Panc1 (cell line): ENCODE measurements at regions not wholly inside any gene's neighbourhood (a gene's known extent, or its start where the extent isn't known, plus 50 kb on each side); places are given as distances from the start of the nearest gene placed in this dataset.

Source experiments
- ATAC-seq: fragments of 200-7000 bp; cut with Tn5 transposase; 2 replicates; pipeline ENCODE4 v1.9.1; 2020; ENCODE audit warnings: mild to moderate bottlenecking, moderate library complexity
- BruUV-seq: library from RNA; stranded (reverse); fragments of 400-500 nt; replicated peaks from 2 replicates; lab custom pipeline; 2021; lab: Mats Ljungman, UMichigan
- CTCF ChIA-PET: fragments of 300-600 bp; sonication (Branson Sonifier 250); formaldehyde crosslinking; loops from one replicate; lab custom pipeline; 2022; ENCODE audit warnings: antibody characterized with exemption; lab: Charles Lee
- POLR2A ChIA-PET: fragments of 300-600 bp; sonication (Branson Sonifier 250); formaldehyde crosslinking; loops from one replicate; lab custom pipeline; 2022; ENCODE audit warnings: antibody characterized with exemption; lab: Charles Lee
- DNase-seq: peaks from one replicate; pipeline ENCODE4 v3.0.0-alpha.2; 2010; ENCODE audit warnings: low read depth, low spot score
- H3K27ac ChIP-seq: 2 replicates; pipeline ENCODE4 v1.5.1; 2011; ENCODE audit warnings: mild to moderate bottlenecking, low read length, inconsistent platforms
- H3K27me3 ChIP-seq: fragments of 200-500 bp; sonication (Bioruptor generic); 2 replicates; pipeline ENCODE4 v1.6.0; 2014; ENCODE audit warnings: low read length, inconsistent platforms; ENCODE audit not compliant: control insufficient read depth, insufficient read depth
- H3K36me3 ChIP-seq: fragments of 200-500 bp; sonication (Bioruptor generic); 2 replicates; pipeline ENCODE4 v1.5.1; 2014; ENCODE audit warnings: inconsistent platforms, mild to moderate bottlenecking, low read length, moderate library complexity; ENCODE audit not compliant: control insufficient read depth, insufficient read depth
- H3K4me1 ChIP-seq: 2 replicates; pipeline ENCODE4 v1.5.1; 2011; ENCODE audit warnings: inconsistent platforms, mild to moderate bottlenecking, low read length, moderate library complexity; ENCODE audit not compliant: control insufficient read depth, insufficient read depth
- H3K4me3 ChIP-seq, 2 experiments: 2 replicates each; pipeline ENCODE4 v1.5.1; 2011 to 2012; ENCODE audit warnings: low read depth in 2 of 2, low read length in 2 of 2, mild to moderate bottlenecking in 2 of 2, inconsistent platforms in 1 of 2, moderate library complexity in 1 of 2
- H3K9me3 ChIP-seq: fragments of 200-500 bp; sonication (Bioruptor generic); 2 replicates; pipeline ENCODE4 v1.5.1; 2014; ENCODE audit warnings: low read depth, mild to moderate bottlenecking, inconsistent platforms, low read length, moderate library complexity; ENCODE audit not compliant: control insufficient read depth, insufficient read depth
- CTCF ChIP-seq: fragments of 450-650 bp; IDR thresholded peaks from 2 replicates; pipeline ENCODE4 v1.5.1; 2017; ENCODE audit warnings: mild to moderate bottlenecking
- POLR2AphosphoS5 ChIP-seq: IDR thresholded peaks from 2 replicates; pipeline ENCODE4 v1.6.1; 2012; ENCODE audit warnings: mild to moderate bottlenecking, low read depth, low read length, moderate library complexity
- REST ChIP-seq, 2 experiments: IDR thresholded peaks; 2 replicates each; pipeline ENCODE4 v1.6.1; 2011 to 2012; ENCODE audit warnings: low read depth in 2 of 2, control low read depth in 1 of 2, low read length in 1 of 2, mild to moderate bottlenecking in 1 of 2, moderate library complexity in 1 of 2; ENCODE audit not compliant: insufficient read depth in 1 of 2
- SIN3A ChIP-seq: IDR thresholded peaks from 2 replicates; pipeline ENCODE4 v1.6.1; 2012; ENCODE audit warnings: low read depth, mild to moderate bottlenecking, low read length, moderate library complexity, borderline replicate concordance; ENCODE audit not compliant: insufficient read depth
- TCF7L2 ChIP-seq: IDR thresholded peaks from 2 replicates; pipeline ENCODE4 v1.6.1; 2011; ENCODE audit warnings: mild to moderate bottlenecking, low read depth, low read length, inconsistent platforms
- in situ Hi-C: cut with HindIII; loops from 2 replicates; pipeline ENCODE4 v1.10.0; 2016; ENCODE audit warnings: low sequenced_read_pairs, low pct_unique_long_range_greater_than_20kb
- intact Hi-C: fragments of 100-400 bp; cut with micrococcal nuclease; formaldehyde crosslinking; loops from one replicate; pipeline ENCODE4 v1.10.0; 2022; ENCODE audit not compliant: unreplicated experiment

- H3K36me3 ChIP-seq = no peaks in the 10 kb centered on the region
- ATAC-seq = no peak
- H3K4me3 ChIP-seq = no peak overlapping the region
- intact Hi-C loops (no loop called here), in situ Hi-C loops (no loop called here)
- DNase-seq = no peak
- no peaks in the 10 kb centered on the region for H3K9me3 ChIP-seq
- ChIA-PET POLR2A (no interaction called here), CTCF (no interaction called here)
- peak overlapping the region; percentile 14; the same call in 1 of the 2 replicates for H3K27ac ChIP-seq
- TF ChIP-seq TCF7L2 = no peak
- TF ChIP-seq REST (IDR thresholded peaks at IDR 0.05; ENCODE audit: insufficient read depth in 1 of 2, low read depth in 2 of 2, low read length in 1 of 2) = no peak
- TF ChIP-seq CTCF = no peak
- no peak for TF ChIP-seq SIN3A
- no peak for TF ChIP-seq POLR2AphosphoS5
- no peaks in the 10 kb centered on the region for H3K27me3 ChIP-seq
- no peaks in the 10 kb centered on the region for H3K4me1 ChIP-seq
- no TSS peak for BruUV-seq
Observed at GRCh38 chr5:38718771-38719391, 126.9 kb upstream of the OSMR start.

GRCh38 chr5:38719403-38719802 is 126.4 kb upstream of the OSMR start:
- DNase-seq (no peak), ATAC-seq (no peak)
- Histone ChIP-seq H3K4me1 (no peaks in the 10 kb centered on the region), H3K36me3 (no peaks in the 10 kb centered on the region), H3K27ac (no peak overlapping the region), H3K9me3 (no peaks in the 10 kb centered on the region), H3K4me3 (no peak overlapping the region), H3K27me3 (no peaks in the 10 kb centered on the region)
- in situ Hi-C loops = no loop called here
- POLR2A ChIA-PET = no interaction called here
- CTCF ChIA-PET = no interaction called here
- intact Hi-C loops = no loop called here
- no TSS peak for BruUV-seq
- no peak for TF ChIP-seq POLR2AphosphoS5

- BruUV-seq = no TSS peak
- H3K27me3 ChIP-seq = no peaks in the 10 kb centered on the region
- POLR2A ChIA-PET = no interaction called here
- no peak for DNase-seq
- peak; percentile 53; the same call in 1 of the 2 replicates for ATAC-seq
- TF ChIP-seq SIN3A (no peak), POLR2AphosphoS5 (no peak), TCF7L2 (no peak), REST (IDR thresholded peaks at IDR 0.05; ENCODE audit: insufficient read depth in 1 of 2, low read depth in 2 of 2, low read length in 1 of 2) (no peak), CTCF (no peak)
- H3K4me3 ChIP-seq = no peak overlapping the region
- no peaks in the 10 kb centered on the region for H3K9me3 ChIP-seq
- CTCF ChIA-PET = no interaction called here
- intact Hi-C loops = no loop called here
- H3K27ac ChIP-seq = no peak overlapping the region
- in situ Hi-C loops = no loop called here
- no peaks in the 10 kb centered on the region for H3K36me3 ChIP-seq
- H3K4me1 ChIP-seq = no peaks in the 10 kb centered on the region
Observed at GRCh38 chr5:38719916-38720315, 125.9 kb upstream of the OSMR start.
